Mesenchymal stem cell (in vitro differentiated cells and primary cell): ENCODE measurements at regions not wholly inside any gene's neighbourhood (a gene's known extent, or its start where the extent isn't known, plus 50 kb on each side); places are given as distances from the start of the nearest gene placed in this dataset.

Experiments
- DNase-seq: peaks from one replicate; pipeline ENCODE4 v3.0.0-alpha.2; 2013
- H2AFZ ChIP-seq: one replicate; pipeline ENCODE4 v1.6.1; 2013; ENCODE audit warnings: low read depth, mild to moderate bottlenecking, control low read depth, inconsistent platforms, low read length, moderate library complexity
- H2AK5ac ChIP-seq: 2 replicates; pipeline ENCODE4 v1.6.1; 2013; ENCODE audit warnings: low read length, moderate library complexity, mild to moderate bottlenecking, inconsistent platforms; ENCODE audit not compliant: severe bottlenecking
- H2BK120ac ChIP-seq: one replicate; pipeline ENCODE4 v1.6.1; 2013; ENCODE audit warnings: low read depth, mild to moderate bottlenecking, inconsistent platforms, low read length, moderate library complexity
- H2BK12ac ChIP-seq, 2 experiments: one replicate each; pipeline ENCODE4 v1.6.1; 2013; ENCODE audit warnings: inconsistent platforms in 2 of 2, low read length in 2 of 2, mild to moderate bottlenecking in 2 of 2, moderate library complexity in 2 of 2, control low read depth in 1 of 2
- H2BK15ac ChIP-seq: one replicate; pipeline ENCODE4 v1.6.1; 2013; ENCODE audit warnings: mild to moderate bottlenecking, low read depth, inconsistent platforms; ENCODE audit not compliant: poor library complexity, severe bottlenecking
- H2BK5ac ChIP-seq: 2 replicates; pipeline ENCODE4 v1.6.1; 2013; ENCODE audit warnings: low read depth, mild to moderate bottlenecking, low read length, control low read depth, inconsistent platforms; ENCODE audit not compliant: poor library complexity, severe bottlenecking
- H3K14ac ChIP-seq, 2 experiments: one replicate each; pipeline ENCODE4 v1.6.1; 2013; ENCODE audit warnings: inconsistent platforms in 2 of 2, low read length in 2 of 2, control low read depth in 1 of 2, mild to moderate bottlenecking in 1 of 2, moderate library complexity in 1 of 2
- H3K18ac ChIP-seq, 2 experiments: one replicate each; pipeline ENCODE4 v1.6.1; 2013; ENCODE audit warnings: inconsistent platforms in 2 of 2, low read length in 2 of 2, control low read depth in 1 of 2, low read depth in 1 of 2, mild to moderate bottlenecking in 1 of 2
- H3K23ac ChIP-seq, 2 experiments: one replicate each; pipeline ENCODE4 v1.6.1; 2013; ENCODE audit warnings: inconsistent platforms in 2 of 2, low read length in 2 of 2, mild to moderate bottlenecking in 2 of 2, moderate library complexity in 2 of 2, control low read depth in 1 of 2
- H3K27ac ChIP-seq: 2 replicates; pipeline ENCODE4 v1.5.1; 2013; ENCODE audit warnings: mild to moderate bottlenecking, moderate library complexity, low read length, control low read depth, inconsistent platforms; ENCODE audit not compliant: poor library complexity, severe bottlenecking
- H3K27me3 ChIP-seq, 2 experiments: 2 replicates each; pipeline versions ENCODE4 v1.6.1 to v1.7.0; 2013; ENCODE audit warnings: low read length in 2 of 2, mild to moderate bottlenecking in 2 of 2, moderate library complexity in 2 of 2, control low read depth in 1 of 2, inconsistent platforms in 1 of 2; ENCODE audit not compliant: control insufficient read depth in 1 of 2, insufficient read depth in 1 of 2
- H3K36me3 ChIP-seq, 2 experiments: 2 replicates each; pipeline versions ENCODE4 v1.6.1 to v1.7.0; 2013; ENCODE audit warnings: low read length in 2 of 2, control low read depth in 1 of 2, inconsistent platforms in 1 of 2, low read depth in 1 of 2, mild to moderate bottlenecking in 1 of 2; ENCODE audit not compliant: insufficient read depth in 2 of 2, control insufficient read depth in 1 of 2
- H3K4ac ChIP-seq, 2 experiments: one replicate each; pipeline ENCODE4 v1.6.1; 2013; ENCODE audit warnings: inconsistent platforms in 2 of 2, low read length in 2 of 2, mild to moderate bottlenecking in 2 of 2, moderate library complexity in 2 of 2, control low read depth in 1 of 2, low read depth in 1 of 2
- H3K4me1 ChIP-seq: 2 replicates; pipeline ENCODE4 v1.6.1; 2013; ENCODE audit warnings: low read depth, low read length, control low read depth; ENCODE audit not compliant: control insufficient read depth, insufficient read depth
- H3K4me2 ChIP-seq: 2 replicates; pipeline ENCODE4 v1.6.1; 2013; ENCODE audit warnings: low read length, mild to moderate bottlenecking, inconsistent platforms; ENCODE audit not compliant: poor library complexity, severe bottlenecking
- H3K4me3 ChIP-seq, 2 experiments: 2 replicates each; pipeline versions ENCODE4 v1.5.1 to v1.7.0; 2013; ENCODE audit warnings: low read length in 2 of 2, mild to moderate bottlenecking in 2 of 2, control low read depth in 1 of 2, low read depth in 1 of 2; ENCODE audit not compliant: insufficient read depth in 1 of 2
- H3K79me1 ChIP-seq: replicated peaks from 2 replicates; pipeline ENCODE4 v1.6.1; 2013; ENCODE audit warnings: mild to moderate bottlenecking, control low read depth, low read length, inconsistent platforms; ENCODE audit not compliant: poor library complexity, severe bottlenecking
- H3K9ac ChIP-seq: 2 replicates; pipeline ENCODE4 v1.7.0; 2013; ENCODE audit warnings: mild to moderate bottlenecking, low read length, moderate library complexity
- H3K9me3 ChIP-seq: 2 replicates; pipeline ENCODE4 v1.7.0; 2013; ENCODE audit warnings: mild to moderate bottlenecking, low read length; ENCODE audit not compliant: control insufficient read depth
- H4K8ac ChIP-seq: one replicate; pipeline ENCODE4 v1.6.1; 2013; ENCODE audit warnings: inconsistent platforms, mild to moderate bottlenecking, low read length, moderate library complexity
- H4K91ac ChIP-seq: one replicate; pipeline ENCODE4 v1.6.1; 2013; ENCODE audit warnings: mild to moderate bottlenecking, low read length, inconsistent platforms
- WGBS: methylation state at CpG from one replicate; pipeline ENCODE4 v1.1.7; 2013; ENCODE audit warnings: mixed read lengths; 5-methylcytosine and 5-hydroxymethylcytosine counted together

GRCh38 chr4:11139871-11140270 lies 288.8 kb downstream of the HS3ST1 start:
- Histone ChIP-seq H2AK5ac (no peak overlapping the region), H2BK12ac (no peak overlapping the region), H3K4me2 (no peak overlapping the region), H3K4ac (no peak overlapping the region), H3K14ac (no peak overlapping the region), H2AFZ (no peak overlapping the region), H3K36me3 (no peaks in the 10 kb centered on the region), H3K27me3 (peaks cover 0 to 3% of the 10 kb centered on the region in 2 experiments), H2BK120ac (no peak overlapping the region), H3K9ac (no peak overlapping the region), H3K18ac (no peak overlapping the region), H3K79me1 (no peaks in the 10 kb centered on the region), H3K27ac (no peak overlapping the region), H3K9me3 (peaks cover 3% of the 10 kb centered on the region), H3K4me3 (no peak overlapping the region), H4K8ac (no peak overlapping the region), H3K4me1 (no peaks in the 10 kb centered on the region), H2BK5ac (no peak overlapping the region), H2BK15ac (no peak overlapping the region), H4K91ac (no peak overlapping the region), H3K23ac (no peak overlapping the region)
- no CpG with 5 or more reads among the region's 1 CpG for WGBS
- no peak for DNase-seq

GRCh38 chr4:11138964-11139363 lies 289.7 kb downstream of the HS3ST1 start:
- H3K36me3 ChIP-seq, result no peaks in the 10 kb centered on the region
- no peak overlapping the region for H2BK120ac ChIP-seq
- no peak overlapping the region for H3K27ac ChIP-seq
- H3K18ac ChIP-seq, result no peak overlapping the region
- H4K91ac ChIP-seq, result no peak overlapping the region
- no peak overlapping the region for H2BK15ac ChIP-seq
- peaks cover 0 to 3% of the 10 kb centered on the region in 2 experiments for H3K27me3 ChIP-seq
- H3K79me1 ChIP-seq, result no peaks in the 10 kb centered on the region
- no peak overlapping the region for H2AFZ ChIP-seq
- H2AK5ac ChIP-seq, result no peak overlapping the region
- H4K8ac ChIP-seq, result no peak overlapping the region
- H2BK12ac ChIP-seq, result no peak overlapping the region
- peaks cover 6% of the 10 kb centered on the region for H3K9me3 ChIP-seq
- no peaks in the 10 kb centered on the region for H3K4me1 ChIP-seq
- WGBS, result no CpG with 5 or more reads among the region's 1 CpG
- DNase-seq, result no peak
- H3K4me3 ChIP-seq, result no peak overlapping the region
- no peak overlapping the region for H3K4me2 ChIP-seq
- no peak overlapping the region for H3K9ac ChIP-seq
- no peak overlapping the region for H3K14ac ChIP-seq
- no peak overlapping the region for H3K23ac ChIP-seq
- H2BK5ac ChIP-seq, result no peak overlapping the region
- no peak overlapping the region for H3K4ac ChIP-seq

GRCh38 chr4:11134705-11135104 lies 294.0 kb downstream of the HS3ST1 start:
- Histone ChIP-seq H3K27me3 (no peaks in the 10 kb centered on the region), H3K4me3 (no peak overlapping the region), H3K4me1 (no peaks in the 10 kb centered on the region), H2BK12ac (no peak overlapping the region), H2AK5ac (no peak overlapping the region), H3K27ac (no peak overlapping the region), H3K79me1 (no peaks in the 10 kb centered on the region), H3K9ac (no peak overlapping the region), H3K36me3 (no peaks in the 10 kb centered on the region), H4K8ac (no peak overlapping the region), H4K91ac (no peak overlapping the region), H3K14ac (no peak overlapping the region), H3K4ac (no peak overlapping the region), H3K9me3 (peaks cover 26% of the 10 kb centered on the region), H2BK120ac (no peak overlapping the region), H2BK5ac (no peak overlapping the region), H2BK15ac (no peak overlapping the region), H3K23ac (no peak overlapping the region), H3K18ac (no peak overlapping the region), H3K4me2 (no peak overlapping the region), H2AFZ (no peak overlapping the region)
- no peak for DNase-seq

- Histone ChIP-seq H3K4me3 (no peak overlapping the region), H3K4ac (no peak overlapping the region), H4K91ac (no peak overlapping the region), H3K4me1 (no peaks in the 10 kb centered on the region), H3K14ac (no peak overlapping the region), H2BK15ac (no peak overlapping the region), H3K27ac (no peak overlapping the region), H3K9ac (no peak overlapping the region), H3K4me2 (no peak overlapping the region), H2AFZ (no peak overlapping the region), H2AK5ac (no peak overlapping the region), H2BK5ac (no peak overlapping the region), H3K36me3 (no peaks in the 10 kb centered on the region), H4K8ac (no peak overlapping the region), H2BK12ac (no peak overlapping the region), H3K23ac (no peak overlapping the region), H3K79me1 (no peaks in the 10 kb centered on the region), H3K9me3 (peaks cover 26% of the 10 kb centered on the region), H3K18ac (no peak overlapping the region), H3K27me3 (no peaks in the 10 kb centered on the region), H2BK120ac (no peak overlapping the region)
- WGBS, result 85% methylated on average over 2 of the region's 2 CpGs
- no peak for DNase-seq
These were observed 294.8 kb downstream of the HS3ST1 start for GRCh38 chr4:11133868-11134267.
